Epithelial cell of esophagus (primary cell): ENCODE measurements at regions not wholly inside any gene's neighbourhood (a gene's known extent, or its start where the extent isn't known, plus 50 kb on each side); places are given as distances from the start of the nearest gene placed in this dataset.
"Not testable (repeated sequence)": the region's sequence is repeated elsewhere in the genome, so short reads cannot be mapped to it uniquely, and the experiment has no call there.

Source experiments
- DNase-seq: peaks from one replicate; pipeline ENCODE4 v3.0.0; 2010; ENCODE audit warnings: low read depth
- H3K4me3 ChIP-seq: 2 replicates; pipeline ENCODE4 v1.5.1; 2011; ENCODE audit warnings: mild to moderate bottlenecking, low read length, control low read depth
- TF ChIP-seq, protein P1 (sequence below): IDR thresholded peaks from 2 replicates; pipeline ENCODE4 v1.5.1; 2011; ENCODE audit warnings: low read depth, mild to moderate bottlenecking, low read length, control low read depth, inconsistent platforms; ENCODE audit not compliant: insufficient read depth; ENCODE audit errors: missing control alignments

DNA sequence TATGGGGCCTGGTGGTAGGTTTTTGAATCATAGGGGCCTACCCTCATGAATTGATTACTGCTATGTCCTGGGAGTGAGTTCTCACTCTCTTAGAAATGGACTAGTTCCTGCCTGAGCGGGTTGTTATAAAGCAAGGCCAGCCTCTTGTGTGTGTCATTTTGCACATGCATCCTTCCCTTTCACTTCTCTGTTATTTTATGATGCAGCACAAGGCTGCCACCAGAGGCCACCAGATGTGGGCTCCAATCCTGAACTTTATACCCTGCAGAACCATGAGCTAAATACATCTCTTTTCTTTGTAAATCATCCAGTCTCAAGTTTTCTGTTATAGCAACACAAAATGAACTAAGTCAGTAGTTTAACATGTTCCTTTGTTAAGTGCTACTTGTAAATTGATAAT is 251.4 kb downstream of the BLID start:
- H3K4me3 ChIP-seq: no peak overlapping the region
- DNase-seq: no peak
- TF ChIP-seq, protein P1, sequence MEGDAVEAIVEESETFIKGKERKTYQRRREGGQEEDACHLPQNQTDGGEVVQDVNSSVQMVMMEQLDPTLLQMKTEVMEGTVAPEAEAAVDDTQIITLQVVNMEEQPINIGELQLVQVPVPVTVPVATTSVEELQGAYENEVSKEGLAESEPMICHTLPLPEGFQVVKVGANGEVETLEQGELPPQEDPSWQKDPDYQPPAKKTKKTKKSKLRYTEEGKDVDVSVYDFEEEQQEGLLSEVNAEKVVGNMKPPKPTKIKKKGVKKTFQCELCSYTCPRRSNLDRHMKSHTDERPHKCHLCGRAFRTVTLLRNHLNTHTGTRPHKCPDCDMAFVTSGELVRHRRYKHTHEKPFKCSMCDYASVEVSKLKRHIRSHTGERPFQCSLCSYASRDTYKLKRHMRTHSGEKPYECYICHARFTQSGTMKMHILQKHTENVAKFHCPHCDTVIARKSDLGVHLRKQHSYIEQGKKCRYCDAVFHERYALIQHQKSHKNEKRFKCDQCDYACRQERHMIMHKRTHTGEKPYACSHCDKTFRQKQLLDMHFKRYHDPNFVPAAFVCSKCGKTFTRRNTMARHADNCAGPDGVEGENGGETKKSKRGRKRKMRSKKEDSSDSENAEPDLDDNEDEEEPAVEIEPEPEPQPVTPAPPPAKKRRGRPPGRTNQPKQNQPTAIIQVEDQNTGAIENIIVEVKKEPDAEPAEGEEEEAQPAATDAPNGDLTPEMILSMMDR: no peak

DNA sequence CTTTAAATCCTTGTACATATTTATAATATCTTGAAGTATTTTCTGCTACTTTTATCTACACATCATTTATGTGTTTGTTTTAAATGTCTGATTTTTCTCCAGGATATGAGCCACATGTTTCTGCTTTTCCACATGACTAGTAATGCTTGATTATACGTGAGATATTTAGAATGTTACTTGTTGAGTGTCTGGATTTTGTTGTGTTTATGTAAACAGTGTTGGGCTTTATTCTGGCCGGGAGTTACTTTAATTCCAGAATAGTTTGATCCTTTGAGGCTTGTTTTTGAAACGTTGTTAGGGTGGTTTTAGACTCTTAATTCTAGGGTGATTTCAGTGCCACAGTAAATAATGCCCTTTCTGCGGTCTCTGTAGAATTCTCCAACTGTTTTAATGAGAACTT is 252.9 kb downstream of the BLID start:
- TF ChIP-seq, protein P1: no peak
- no peak for DNase-seq

DNA sequence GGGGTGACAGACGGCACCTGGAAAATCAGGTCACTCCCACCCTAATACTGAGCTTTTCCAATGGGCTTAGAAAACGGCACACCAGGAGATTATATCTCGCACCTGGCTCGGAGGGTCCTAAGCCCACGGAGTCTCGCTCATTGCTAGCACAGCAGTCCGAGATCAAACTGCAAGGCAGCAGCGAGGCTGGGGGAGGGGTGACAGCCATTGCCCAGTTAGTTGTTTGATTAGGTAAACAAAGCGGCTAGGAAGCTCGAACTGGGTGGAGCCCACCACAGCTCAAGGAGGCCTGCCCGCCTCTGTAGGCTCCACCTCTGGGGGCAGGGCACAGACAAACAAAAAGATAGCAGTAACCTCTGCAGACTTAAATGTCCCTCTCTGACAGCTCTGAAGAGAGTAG is 260.9 kb downstream of the BLID start:
- not testable (repeated sequence) for H3K4me3 ChIP-seq, DNase-seq

More for the DNA sequence above, 252.9 kb downstream of the BLID start:
- no peak overlapping the region for H3K4me3 ChIP-seq

DNA sequence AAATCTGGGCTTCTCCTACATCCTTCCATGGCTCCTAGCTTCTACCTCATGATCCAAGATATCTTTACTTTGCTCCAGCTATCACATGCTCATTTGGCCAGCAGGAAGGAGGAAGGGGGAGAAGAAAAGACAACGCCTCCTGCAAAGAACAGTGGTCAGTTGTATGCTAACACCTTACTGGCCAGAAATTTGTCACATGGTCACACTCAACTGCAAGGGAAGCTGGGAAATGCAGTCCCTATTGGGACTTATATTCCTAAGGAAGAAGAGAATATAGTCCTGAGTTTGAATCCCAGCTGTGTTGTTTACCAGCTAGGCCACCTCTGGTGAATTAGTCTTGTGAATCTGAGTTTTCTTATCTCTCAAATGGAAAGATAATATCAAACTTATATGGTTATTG is 272.0 kb downstream of the BLID start:
- no peak for DNase-seq
- no peak overlapping the region for H3K4me3 ChIP-seq
- TF ChIP-seq, protein P1: no peak

DNA sequence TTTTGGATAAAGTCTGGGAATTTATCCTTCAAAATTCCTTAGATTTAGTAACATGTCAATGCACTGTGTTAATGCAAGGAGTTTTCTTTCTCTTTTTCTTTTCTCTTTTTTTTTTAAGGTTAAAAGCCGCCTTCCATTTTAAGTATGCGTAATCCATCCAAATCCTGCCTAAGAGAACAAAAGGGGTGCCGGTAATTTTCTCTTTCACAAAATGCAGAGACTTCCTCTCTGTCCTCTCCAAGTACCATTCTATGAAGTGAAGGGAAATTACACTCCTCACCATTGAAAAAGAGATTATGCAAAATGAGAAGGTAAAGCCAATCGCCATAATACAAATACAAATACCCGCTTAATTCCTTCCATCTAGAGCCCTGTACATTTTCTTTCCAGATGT is 273.8 kb downstream of the BLID start:
- TF ChIP-seq, protein P1: no peak
- H3K4me3 ChIP-seq: no peak overlapping the region
- DNase-seq: no peak

DNA sequence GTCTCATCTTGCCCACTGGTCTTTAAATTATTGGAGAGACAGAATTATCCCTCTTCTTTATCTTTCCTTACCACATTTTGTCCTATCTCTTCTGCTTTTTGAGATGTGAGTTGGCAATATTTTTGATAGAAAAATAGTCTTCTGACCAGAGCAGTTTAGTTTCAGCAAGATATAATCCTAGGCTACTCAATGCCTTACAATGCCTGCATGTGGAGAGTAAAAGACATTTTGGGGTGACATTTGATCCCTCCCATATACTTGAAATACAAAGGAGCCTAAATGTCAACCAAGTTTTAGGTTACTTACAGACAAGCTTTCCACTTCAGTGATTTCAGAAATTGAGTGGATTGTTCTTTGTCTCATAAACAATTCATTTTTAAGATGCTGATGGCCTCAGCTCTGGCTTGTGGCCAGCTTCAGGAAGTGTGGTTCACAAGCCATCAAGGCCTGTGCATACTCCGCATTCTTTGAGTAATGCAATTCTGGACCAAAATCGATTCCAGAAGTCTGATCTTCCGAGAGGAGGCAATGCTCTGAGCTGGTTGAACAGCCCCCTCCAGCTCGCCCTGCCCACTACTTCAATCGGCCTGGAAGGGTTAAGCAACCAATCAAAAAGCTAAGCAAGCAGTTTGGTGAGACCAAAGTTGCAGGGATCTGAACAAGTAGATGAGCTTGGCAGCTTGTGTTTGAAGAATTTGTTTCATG is 274.4 kb downstream of the BLID start:
- no peak for DNase-seq
- H3K4me3 ChIP-seq: no peak overlapping the region
- TF ChIP-seq, protein P1: no peak

DNA sequence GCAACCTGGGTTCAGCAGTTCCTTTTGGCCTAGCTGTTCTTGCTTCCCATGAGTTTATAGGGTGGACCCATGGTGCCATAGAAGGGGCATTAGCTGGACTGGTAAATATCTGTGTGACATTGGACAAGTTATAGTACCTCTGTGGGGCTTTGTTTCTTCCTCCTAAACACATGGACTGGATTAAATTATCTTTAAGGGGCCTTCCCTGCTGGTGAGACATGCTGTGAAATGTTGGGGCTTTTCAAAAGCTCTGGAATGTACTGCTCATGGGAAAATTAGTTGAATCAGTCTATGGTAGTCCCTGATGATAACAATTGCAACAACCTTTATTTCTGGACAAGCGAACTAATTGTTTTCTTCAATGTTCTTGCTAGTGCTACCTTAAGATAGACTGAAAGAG is 276.2 kb downstream of the BLID start:
- H3K4me3 ChIP-seq: no peak overlapping the region
- DNase-seq: no peak
- TF ChIP-seq, protein P1: no peak
